Stimulated activated CD4-positive, alpha-beta T cell treated with anti-CD3 and anti-CD28 coated beads, Interleukin-15, amount 100 ng/mL, for 24 hours (primary cell): ENCODE measurements at regions not wholly inside any gene's neighbourhood (a gene's known extent, or its start where the extent isn't known, plus 50 kb on each side); places are given as distances from the start of the nearest gene placed in this dataset.
"Not testable (repeated sequence)": the region's sequence is repeated elsewhere in the genome, so short reads cannot be mapped to it uniquely, and the experiment has no call there.

Source experiments
- DNase-seq: peaks from one replicate; pipeline ENCODE4 v3.0.0-alpha.2; 2020

DNA sequence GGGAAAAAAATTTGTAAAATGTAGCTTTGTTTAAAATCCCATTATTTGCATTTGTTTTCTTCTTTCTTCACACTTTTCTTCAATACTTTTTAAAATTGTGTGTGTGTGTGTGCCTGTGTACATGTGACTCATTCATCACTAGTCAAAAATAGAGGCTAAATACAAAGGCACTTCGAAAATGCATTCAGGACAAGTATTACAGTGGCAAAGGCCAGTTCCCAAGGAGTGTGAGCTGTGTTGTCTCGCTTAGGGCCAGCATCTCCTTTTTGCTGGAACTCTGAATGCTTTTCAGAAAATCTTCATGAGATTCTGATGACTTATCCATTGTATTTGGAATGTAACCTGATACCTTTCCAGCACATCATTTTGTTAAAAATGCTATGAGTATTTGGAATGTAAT lies 288.5 kb upstream of the CNR1 start:
- DNase-seq = no peak

DNA sequence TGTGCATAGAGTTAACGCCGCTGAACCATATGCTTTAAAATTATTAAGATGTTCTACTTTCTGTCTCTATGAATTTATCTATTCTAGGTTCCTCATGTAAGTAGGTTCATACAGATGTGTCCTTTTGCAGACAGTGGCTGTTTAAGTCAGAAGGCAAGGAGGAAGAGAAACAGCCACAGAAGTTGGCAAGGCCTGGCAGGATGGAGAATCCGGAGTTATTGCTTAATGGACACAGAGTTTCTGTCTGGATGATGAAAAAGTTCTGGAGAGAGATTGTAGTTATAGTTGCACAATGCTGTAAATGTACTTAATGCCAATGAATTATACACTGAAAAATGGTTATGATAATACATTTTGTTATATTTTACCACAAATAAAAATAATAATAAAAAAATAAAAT lies 283.6 kb upstream of the CNR1 start:
- no peak for DNase-seq

GRCh38 chr6:88445188-88445965 lies 279.2 kb upstream of the CNR1 start:
- no peak for DNase-seq

GRCh38 chr6:88443554-88443953 lies 277.4 kb upstream of the CNR1 start:
- DNase-seq = no peak

DNA sequence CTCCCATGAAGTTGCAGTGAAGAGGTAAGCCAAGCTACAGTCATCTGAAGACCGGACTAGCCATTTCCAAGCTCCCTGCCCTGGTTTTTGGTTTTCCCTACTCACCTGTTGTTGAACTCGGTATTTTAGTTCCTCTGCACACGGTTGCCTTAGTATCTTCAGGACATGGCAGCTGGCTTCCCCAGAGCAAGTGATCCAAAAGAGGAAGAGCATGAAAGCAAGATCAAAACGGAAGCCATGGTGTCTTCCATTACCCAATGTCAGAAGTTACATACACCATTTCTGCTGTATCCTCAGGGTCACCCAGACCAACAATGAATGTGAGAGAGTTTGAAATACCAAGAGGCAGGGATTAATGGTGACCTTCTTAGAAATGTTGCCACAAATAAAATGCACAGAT lies 276.6 kb upstream of the CNR1 start:
- DNase-seq = no peak

- no peak for DNase-seq
These were observed 275.2 kb upstream of the CNR1 start for GRCh38 chr6:88441346-88441745.

GRCh38 chr6:88428068-88428467 lies 261.9 kb upstream of the CNR1 start:
- DNase-seq = no peak

GRCh38 chr6:88426005-88426404 lies 259.9 kb upstream of the CNR1 start:
- DNase-seq = no peak

DNA sequence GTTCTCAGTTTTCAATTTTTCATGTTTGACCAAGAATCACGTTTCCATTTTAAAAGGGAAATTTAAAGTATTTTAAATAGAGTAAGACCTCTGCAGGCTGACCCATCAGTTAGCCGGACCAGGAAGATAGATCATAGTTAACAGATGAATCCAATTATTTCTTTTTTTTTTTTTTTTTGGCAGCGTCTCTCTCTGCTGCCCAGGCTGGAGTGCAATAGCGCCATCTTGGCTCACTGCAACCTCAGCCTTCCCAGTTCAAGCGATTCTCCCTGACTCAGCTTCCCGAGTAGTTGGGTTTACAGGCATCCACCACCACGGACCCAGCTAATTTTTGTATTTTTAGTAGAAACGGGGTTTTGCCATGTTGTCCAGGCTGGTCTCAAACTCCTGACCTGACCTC lies 256.7 kb upstream of the CNR1 start:
- no peak for DNase-seq

- not testable (repeated sequence) for DNase-seq
These were observed 254.9 kb upstream of the CNR1 start for GRCh38 chr6:88420967-88421488.

GRCh38 chr6:88418921-88419810 lies 253.0 kb upstream of the CNR1 start:
- DNase-seq = not testable (repeated sequence)

DNA sequence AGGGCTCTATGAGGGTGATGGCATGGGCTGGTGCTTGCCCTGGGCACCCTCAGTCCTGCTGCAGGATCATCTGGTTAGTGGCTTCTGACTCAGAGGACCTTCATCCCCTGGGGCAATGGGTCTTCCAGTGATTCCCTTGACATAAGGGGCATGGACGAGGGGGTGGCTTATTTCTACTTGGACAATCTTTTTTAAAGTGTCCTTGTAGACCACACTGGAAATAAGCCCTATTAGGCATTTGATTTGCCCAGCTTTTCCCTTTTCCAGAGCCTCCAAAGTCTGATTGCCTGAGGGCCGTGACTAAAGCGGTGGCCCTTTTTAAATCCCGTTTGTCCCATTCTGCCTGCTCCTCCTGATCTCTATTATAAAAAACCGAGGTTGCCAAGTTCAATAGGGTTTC lies 251.2 kb upstream of the CNR1 start:
- not testable (repeated sequence) for DNase-seq

GRCh38 chr6:88413459-88413858 lies 247.3 kb upstream of the CNR1 start:
- DNase-seq = no peak

GRCh38 chr6:88408355-88408754 lies 242.2 kb upstream of the CNR1 start:
- not testable (repeated sequence) for DNase-seq

DNA sequence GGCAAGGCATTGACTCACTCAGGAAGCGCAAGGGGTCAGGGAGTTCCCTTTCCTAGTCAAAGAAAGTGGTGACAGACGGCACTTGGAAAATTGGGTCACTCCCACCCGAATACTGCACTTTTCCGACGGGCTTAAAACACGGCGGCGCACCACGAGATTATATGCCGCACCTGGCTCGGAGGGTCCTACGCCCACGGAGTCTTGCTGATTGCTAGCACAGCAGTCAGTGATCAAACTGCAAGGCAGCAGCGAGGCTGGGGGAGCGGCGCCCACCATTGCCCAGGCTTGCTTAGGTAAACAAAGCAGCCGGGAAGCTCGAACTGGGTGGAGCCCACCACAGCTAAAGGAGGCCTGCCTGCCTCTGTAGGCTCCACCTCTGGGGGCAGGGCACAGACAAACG lies 240.5 kb upstream of the CNR1 start:
- not testable (repeated sequence) for DNase-seq

GRCh38 chr6:88403486-88403885 lies 237.3 kb upstream of the CNR1 start:
- no peak for DNase-seq

DNA sequence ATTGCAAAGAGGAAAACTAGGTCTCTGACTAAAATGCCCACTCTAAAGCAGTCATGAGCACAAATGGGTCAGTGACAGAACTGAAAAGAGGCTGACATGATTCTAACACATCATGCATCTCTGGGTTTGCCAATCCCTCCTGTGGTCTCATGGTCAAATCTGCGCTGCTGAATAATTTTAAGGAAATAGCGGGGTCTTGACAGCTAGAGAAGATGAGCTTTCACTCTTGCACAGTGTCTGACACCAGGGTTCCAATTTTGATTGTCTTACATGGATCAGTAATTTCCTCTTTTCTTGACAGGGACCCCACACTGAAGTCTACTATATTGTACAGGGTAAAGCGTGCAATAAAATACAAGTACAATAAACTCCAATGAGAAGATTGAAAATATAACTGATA lies 236.8 kb upstream of the CNR1 start:
- DNase-seq = no peak

GRCh38 chr6:88390998-88391397 lies 224.9 kb upstream of the CNR1 start:
- not testable (repeated sequence) for DNase-seq

- DNase-seq = no peak
These were observed 222.4 kb upstream of the CNR1 start for GRCh38 chr6:88388589-88388988.

GRCh38 chr6:88386167-88386566 lies 220.0 kb upstream of the CNR1 start:
- DNase-seq = no peak

- no peak for DNase-seq
These were observed 217.0 kb upstream of the CNR1 start for GRCh38 chr6:88383183-88383582.

DNA sequence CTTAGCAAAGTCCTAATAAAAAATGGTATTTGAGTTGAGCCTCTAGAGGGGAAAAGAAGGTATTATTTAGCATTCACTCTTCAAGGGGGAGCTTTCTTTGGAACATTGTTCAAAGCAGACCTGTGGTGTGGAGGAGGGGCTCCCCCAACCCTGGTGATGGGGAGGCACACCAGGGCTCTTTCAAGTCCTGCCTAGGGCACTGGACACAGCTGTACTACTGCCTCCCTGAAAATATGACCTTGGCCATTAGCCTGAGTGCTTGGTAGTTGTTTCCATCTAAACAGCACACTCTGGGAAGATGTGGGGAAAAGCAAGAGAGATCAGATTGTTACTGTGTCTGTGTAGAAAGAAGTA lies 215.1 kb upstream of the CNR1 start:
- DNase-seq = no peak

DNA sequence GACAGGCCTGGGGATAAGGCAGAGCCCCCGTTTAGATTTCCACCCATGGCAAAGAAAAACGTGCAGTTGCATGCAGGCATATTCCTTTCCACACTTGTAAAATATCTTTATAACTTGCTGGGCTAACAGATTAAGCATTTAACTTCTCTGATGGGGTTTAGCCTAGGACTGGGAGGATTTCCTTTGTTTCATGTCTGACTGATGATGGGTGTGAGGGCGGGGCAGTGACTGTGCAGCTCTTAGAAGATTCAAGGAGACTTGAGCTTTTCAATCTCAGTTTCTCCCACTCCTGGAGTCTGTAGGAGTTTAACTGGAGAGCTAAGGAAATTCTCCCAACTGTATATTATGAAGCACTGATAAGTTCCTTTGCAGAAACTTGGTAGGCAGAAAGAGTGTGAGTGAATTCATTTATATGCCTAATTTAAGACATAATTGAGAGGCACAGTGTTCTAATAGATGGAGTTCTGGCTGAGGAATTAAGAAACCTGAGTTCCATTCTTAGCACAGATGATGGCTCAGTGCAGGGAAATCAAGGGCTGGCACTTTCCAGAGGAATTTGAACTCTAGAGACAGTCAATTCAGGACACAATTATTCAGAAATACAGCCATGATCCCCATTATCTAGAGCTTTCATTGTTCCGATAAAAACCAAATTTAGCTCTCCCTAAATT lies 214.6 kb upstream of the CNR1 start:
- no peak for DNase-seq
